HuH-7 (cell line): ENCODE measurements at regions not wholly inside any gene's neighbourhood (a gene's known extent, or its start where the extent isn't known, plus 50 kb on each side); places are given as distances from the start of the nearest gene placed in this dataset.

Experiments used
- DNase-seq: peaks from one replicate; pipeline ENCODE4 v3.0.0; 2011; ENCODE audit warnings: low spot score

DNA sequence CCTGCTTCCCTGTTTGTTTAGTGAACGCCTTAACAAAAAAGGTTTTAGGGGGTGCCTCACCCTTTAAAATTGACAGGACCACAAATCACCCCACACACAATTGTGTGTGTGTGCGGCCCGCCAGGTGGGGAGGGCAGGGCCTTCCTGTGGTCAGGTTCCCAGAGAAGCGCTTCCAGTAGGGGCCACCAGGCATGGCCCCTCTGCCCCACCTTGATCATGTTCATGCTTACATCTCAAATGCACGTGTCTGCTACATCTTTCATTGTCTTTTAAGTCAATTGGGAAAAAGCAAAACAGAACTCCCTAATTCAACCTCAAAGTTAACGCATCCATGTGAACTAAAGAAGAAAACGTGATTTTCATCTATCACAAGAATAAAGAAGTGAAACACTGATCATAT, 1335.3 kb downstream of the TBC1D22A start:
- no peak for DNase-seq

- no peak for DNase-seq
Measured at GRCh38 chr22:48096851-48097665, 1334.6 kb downstream of the TBC1D22A start.

GRCh38 chr22:48096411-48096810, 1334.0 kb downstream of the TBC1D22A start:
- DNase-seq, result no peak

GRCh38 chr22:48093981-48094380, 1331.5 kb downstream of the TBC1D22A start:
- no peak for DNase-seq

DNA sequence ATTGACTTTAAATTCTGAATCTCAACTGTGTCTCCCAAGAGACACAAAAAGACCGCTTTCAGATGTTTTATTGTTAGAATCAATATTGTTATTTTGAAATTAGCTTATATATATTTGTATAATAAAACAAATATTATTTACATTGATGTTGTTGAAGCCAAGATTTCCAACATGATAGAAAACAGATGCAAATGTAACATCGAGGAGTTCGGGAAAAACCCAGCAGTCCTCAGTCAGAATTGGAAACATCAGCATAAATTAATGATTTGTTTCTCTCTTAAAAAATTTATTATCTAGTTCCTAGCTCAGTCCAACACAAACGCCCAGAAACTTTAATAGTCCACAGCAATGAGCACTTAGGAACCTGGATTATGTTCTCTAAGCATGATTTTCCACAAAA, 1330.4 kb downstream of the TBC1D22A start:
- DNase-seq, result no peak

DNA sequence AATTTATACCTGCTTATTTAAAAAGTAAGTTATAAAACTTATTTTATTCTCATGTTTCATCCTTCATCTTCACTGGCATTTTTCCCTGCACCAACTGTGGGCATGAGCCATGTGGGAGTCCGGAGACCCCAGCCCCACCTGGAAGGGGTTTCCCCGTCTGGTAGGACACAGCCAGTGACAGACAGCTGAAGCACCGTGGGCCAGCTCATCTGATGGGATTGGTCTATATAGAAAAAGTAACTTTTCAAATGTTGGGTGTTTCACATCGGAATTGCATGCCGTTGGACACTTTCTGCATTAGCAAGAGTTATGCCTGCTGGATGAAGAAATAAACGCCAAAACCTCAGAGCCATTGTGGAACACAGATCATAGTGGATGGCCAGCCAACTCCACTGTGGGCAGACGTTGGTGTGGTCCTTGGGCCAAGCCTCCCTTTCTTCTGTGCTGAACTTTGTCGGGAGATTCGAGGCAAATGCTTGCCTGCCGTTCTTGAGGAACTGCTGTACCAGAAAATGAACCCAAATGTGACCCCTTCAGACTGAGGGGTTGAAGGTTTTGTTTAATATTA, 1329.3 kb downstream of the TBC1D22A start:
- no peak for DNase-seq

- no peak for DNase-seq
Measured at GRCh38 chr22:48091060-48091650, 1328.7 kb downstream of the TBC1D22A start.

DNA sequence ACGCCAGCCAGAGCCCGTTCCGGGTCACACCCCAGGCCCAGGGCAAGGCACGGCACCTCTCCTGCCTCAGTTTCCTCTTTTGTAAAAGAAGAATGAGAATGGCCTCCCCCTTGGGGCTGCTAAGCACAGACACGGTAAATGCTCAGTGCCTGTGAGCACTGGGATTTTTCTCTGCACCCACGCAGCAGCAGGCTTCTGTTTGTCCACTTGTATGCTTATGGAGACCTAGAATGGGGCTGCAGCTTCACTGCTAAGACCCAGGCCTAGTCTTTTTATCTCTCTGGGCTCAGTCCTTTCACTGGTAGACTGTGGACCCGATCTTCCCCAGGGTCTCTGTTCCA, 1327.9 kb downstream of the TBC1D22A start:
- DNase-seq, result no peak

GRCh38 chr22:48089601-48090331, 1327.3 kb downstream of the TBC1D22A start:
- DNase-seq, result no peak

- DNase-seq, result no peak
Measured at GRCh38 chr22:48088926-48089536, 1326.6 kb downstream of the TBC1D22A start.

GRCh38 chr22:48088251-48088650, 1325.8 kb downstream of the TBC1D22A start:
- DNase-seq, result no peak

- DNase-seq, result no peak
Measured at GRCh38 chr22:48085901-48086645, 1323.6 kb downstream of the TBC1D22A start.

GRCh38 chr22:48084729-48085050, 1322.2 kb downstream of the TBC1D22A start:
- no peak for DNase-seq

DNA sequence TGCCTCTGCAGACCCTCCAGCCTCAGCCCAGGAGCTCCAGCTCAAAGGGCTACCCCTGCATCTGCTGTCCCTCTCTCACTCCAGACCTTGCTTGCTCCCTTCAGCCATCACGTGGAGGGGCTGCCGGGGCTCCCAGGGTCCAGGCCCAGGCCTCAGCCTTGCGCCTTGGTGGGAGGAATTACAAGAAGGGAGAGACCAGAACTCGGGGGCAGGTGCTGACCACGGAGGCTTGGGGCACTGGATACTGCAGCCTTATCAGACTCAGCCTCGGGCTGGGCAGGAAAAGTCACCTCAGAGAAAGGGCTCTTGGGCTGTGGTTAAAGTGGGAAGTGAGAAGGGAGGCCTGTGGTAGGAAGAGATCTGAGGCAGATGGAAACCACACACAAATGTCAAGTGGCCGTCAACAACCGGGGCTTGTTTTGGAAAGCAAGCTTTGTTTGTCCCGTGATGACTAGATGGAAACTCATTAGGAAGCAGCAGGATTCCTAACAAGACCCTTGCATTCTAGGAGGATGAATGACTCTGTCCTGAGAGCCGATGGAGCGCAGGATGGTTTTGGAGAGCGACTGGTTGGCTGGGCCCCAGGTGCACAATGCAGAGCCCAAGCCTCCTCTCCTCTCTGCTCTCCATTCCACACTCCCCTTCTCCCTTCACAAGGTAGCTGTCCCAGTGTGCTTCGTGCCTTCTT, 1321.7 kb downstream of the TBC1D22A start:
- no peak for DNase-seq

- no peak for DNase-seq
Measured at GRCh38 chr22:48083502-48083901, 1321.1 kb downstream of the TBC1D22A start.

DNA sequence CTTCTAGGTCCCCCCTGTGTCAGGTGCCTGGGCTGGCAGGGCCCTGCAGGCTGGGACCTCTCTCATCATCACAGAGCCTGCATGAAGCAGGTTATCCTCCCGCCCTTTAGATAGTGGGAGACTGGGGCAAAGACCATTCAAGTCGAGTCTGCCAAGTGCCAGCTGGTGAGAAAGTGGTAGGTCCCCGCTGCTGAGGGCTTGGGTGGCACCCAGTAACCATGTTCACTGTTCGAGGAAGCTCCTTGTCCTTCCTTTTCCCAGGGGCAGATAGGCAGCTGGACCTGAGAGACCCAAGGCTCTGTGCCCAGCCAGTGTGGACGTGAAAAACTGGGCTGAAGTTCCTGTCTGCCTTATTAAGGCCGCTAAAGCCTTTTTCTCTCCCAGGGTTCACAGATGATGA, 1319.8 kb downstream of the TBC1D22A start:
- no peak for DNase-seq

DNA sequence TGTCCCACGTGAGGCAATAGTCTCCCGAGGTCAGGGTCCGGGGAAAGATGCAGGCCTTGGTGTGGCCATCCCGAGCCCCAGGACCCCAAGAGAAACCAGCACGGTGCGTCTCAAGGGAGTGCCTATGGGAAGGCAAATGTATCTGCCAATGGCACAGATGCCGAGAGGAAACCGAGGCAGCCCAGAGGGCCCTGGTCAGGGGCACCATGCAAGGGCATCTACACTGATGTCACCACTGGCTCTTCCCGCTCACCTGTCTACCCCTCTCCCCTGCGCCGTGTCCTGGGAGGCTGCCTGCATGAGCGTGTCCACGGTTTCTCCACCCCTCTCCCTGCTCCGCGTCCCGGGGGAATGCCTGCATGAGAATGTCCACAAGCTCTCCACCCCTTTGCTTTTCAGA, 1318.8 kb downstream of the TBC1D22A start:
- no peak for DNase-seq

DNA sequence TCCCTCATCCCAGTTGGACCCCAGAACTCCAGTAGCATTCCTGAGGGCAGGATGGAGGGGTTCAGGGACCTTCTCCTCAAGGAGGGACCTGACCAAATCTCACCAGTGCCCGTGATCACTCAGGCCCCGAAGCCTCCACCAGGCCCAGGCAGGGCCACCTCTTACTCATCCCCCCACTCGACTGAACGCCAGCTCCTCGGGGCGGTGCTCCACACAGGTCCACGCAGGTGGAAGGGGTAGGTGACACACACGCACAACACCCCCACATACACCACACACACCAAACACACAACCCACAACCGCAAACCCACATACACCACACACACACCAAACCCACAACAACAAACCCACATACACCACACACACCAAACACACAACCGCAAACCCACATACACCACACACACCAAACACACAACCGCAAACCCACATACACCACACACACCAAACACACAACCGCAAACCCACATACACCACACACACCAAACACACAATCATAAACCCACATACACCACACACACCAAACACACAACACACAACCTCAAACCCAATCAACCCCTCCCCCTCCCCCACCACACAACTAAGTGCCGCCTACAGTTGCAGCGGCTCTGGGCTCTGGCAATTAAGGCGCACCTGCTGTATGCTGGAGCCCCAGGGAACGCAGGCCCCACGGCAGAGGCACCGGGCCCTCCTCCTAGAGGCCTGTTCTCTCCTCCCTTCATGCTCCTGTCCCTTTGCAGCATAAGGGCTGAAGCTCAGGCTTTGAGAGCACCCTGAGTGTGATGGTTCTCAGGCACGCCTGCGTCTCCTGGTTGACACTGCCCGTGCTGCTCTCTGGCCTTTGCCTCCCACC, 1318.1 kb downstream of the TBC1D22A start:
- DNase-seq, result no peak

DNA sequence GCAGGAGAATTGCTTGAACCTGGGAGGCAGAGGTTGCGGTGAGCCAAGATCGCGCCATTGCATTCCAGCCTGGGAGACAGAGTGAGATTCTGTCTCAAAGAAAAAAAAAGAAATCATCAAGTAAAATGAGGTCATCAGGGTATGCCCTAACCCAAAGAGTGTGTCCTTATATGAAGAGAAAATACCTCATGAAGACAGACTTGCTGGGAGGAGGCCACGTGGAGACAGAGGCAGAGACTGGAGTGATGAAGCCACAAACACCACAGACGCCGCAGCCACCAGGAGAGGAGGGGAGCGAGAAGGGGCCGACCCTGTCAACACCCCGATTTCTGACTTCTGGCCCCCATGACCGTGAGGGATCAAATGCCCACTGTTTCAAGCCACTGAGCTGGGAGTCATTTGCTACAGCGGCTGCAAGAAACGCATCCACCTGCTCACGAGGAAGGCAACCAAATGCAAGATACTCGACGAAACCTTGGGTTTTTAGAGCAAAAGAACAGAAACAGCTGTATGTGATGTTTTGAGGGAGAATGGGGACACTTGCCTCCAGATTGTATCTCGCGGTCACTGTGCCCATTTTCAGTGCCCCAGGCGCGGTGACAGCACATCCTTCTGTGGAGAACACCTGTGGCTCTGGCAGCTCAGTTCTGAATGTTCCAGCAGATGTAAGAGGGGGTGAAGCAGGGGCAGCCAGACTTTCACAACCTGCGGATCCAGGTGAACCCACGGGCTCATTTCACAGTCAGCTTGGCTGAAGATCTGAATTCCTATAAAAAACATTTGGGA, 1317.2 kb downstream of the TBC1D22A start:
- DNase-seq, result no peak

GRCh38 chr22:48078825-48079224, 1316.4 kb downstream of the TBC1D22A start:
- no peak for DNase-seq
